ENCODE measurements at regions not wholly inside any gene's neighbourhood (a gene's known extent, or its start where the extent isn't known, plus 50 kb on each side); places are given as distances from the start of the nearest gene placed in this dataset.

DNA sequence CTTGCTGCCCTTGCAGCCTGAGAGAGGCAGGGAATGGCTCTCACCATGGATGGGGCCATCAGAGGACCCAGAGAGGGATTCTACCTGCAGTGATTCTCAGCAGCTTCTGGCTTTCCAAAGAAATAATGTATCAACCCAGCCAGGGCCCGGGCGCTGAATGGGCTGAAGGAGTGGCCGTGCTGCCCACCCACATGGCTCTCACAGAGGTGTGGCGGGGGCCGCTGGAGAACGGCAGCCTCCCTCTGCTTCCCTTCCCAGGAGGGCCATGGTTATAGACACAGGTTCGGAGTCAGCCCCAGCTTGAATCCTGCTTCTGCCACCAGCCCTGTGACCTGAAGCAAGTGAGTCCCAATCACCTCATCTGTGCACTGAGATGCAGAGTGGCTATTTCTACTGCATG, 82.7 kb downstream of the THAP12 start:
- no peak for DNase-seq (ENCODE audit: low read depth in 4 of 4, low spot score in 2 of 4)

DNA sequence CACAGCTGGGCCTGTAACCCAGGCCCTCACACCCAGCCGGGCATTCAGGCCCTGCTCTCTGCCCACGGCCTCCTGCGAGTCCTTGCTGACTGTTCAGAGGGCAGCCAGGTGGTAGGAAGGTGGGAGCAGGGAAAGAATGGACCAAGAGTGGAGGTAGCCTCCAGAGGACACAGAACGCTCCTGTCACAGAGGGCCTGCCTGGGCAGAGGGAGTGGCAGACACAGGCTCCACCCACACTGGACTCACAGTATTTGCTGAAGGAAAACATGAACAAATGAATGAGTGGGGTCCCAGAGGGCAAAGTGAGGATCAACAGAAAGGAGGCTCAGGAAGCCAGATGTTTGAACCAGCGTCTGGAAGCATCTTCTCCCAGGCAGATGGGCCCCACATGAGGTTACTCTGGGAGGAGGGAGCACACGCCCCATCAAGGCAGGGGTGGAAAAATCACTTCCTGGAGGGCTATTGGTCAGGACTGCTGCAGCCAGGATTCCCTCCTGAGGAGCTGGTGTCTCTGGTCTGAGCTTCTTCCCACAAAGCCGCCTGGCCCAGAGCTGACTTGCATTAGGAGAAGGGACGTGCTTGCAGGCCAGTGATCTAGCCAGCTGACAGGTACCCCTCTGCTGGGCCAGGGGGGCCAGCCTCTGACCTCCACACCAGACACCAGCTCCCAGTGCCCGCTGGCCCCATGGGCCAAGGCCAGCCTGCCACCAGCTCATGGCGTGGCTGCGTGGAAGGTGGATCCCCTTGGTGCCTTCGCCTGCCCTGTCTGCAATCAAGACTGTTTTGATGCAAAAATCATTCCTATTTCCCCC, 84.0 kb downstream of the THAP12 start:
- DNase-seq (ENCODE audit: low read depth in 4 of 4, low spot score in 2 of 4): no peak

GRCh38 chr11:76293189-76293631, 86.9 kb upstream of the WNT11 start:
- no peak for DNase-seq (ENCODE audit: low read depth in 4 of 4, low spot score in 2 of 4)

- no peak for DNase-seq (ENCODE audit: low read depth in 4 of 4, low spot score in 2 of 4)
Observed at GRCh38 chr11:76292583-76293188, 86.4 kb upstream of the WNT11 start.

DNA sequence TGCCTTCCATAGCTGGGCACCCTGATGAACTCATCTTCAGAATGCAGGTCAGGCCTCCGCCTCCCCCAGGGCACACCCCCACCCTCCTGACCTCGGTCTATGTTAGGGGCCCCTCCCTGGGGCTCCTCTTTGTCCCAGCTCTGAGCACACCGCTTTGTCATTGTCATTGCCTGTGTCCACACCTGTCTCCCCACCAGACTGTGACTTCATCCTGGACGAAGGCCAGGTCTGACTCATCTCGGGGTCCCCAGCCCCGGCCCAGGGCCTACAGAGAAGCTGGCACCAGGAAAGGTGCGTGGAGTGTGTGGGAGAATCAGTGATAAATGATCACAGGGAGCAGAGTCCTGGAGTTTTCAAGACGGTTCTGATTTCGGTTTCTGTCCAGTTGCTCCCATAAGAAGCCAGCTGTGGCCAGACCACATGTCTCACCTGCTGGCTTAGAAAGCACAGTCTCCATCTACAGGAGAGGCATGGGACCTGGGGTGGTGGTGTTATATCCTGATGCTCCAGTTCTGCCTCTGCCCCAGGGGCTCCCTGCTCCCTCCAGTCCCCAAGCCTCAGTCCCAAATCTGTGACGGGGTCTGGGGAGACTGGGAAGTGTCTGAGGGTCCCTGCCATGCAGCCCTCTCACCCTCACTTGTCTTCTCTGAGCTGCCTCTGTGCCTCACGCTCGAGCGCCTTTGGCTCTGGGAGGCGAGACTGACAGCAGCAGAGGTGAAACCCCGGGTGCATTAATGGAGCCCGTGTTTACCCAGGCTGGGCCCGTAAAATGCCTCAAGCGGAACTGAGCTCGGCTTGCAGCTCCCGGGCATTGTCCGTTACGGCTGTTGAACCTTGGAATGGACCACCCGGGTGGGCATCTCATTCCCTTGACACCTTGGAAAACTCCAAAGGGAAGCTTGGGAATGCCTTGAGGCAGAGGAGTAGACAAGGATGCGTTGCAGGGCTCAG, 85.5 kb upstream of the WNT11 start:
- DNase-seq (ENCODE audit: low read depth in 4 of 4, low spot score in 2 of 4): peak in 3 of 4 donors; percentile 27 to 62 (median 45)

GRCh38 chr11:76288166-76288980, 82.1 kb upstream of the WNT11 start:
- DNase-seq (ENCODE audit: low read depth in 4 of 4, low spot score in 2 of 4): no peak

DNA sequence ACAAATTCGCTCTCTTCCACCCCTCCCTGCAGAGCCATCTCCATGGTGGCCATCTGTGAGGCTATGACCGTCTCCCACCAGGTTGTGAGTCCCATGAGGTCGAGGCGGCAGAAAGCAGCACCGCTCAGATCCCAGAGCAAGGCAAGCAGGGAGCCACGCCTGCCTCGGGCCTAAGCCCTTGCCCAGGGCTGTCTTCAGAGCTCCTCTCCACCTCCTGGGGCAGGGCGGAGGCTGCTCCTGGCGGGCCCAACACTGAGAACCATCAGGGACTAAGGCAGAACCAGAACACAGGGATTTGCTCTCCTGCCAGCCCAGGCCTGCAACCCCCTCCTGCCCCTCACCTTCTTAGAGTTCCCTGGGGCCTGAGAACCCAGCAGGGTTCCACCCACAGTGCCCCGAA, 80.9 kb upstream of the WNT11 start:
- DNase-seq (ENCODE audit: low read depth in 4 of 4, low spot score in 2 of 4): no peak

DNA sequence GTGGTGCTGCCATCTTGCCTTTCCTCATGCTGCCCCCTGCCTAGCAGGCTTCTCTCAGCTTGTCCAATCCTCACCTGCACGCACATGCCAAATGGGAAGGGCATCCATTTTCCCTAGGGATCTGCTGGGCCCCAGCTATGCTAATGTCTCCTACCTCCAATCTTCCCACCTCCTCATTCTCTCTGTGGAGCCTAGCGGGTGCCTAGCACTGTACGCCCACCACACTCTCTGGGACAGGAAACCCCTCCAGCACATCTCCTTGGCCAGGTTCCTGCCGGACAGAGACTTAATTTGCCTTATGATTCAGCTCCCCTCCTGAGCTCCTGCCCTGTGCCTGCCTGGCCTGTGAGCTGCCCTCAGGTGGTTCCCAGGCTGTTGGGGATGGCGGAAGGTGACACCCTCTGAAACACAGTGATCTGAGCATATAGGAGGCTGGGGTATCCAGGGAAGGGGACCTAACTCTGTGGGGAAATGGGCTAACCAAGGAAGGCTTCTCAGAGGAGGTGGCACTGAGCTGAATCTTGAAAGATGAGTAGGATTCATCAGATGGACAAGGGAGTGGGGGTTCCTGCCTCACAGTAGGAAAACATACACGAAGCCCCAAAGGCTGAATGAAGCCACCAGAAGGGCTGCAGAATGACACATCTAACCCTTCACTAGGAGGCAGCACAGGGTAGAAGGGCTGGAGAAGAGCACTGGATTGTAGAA, 79.2 kb upstream of the WNT11 start:
- DNase-seq (ENCODE audit: low read depth in 4 of 4, low spot score in 2 of 4): no peak

GRCh38 chr11:76284161-76284560, 77.9 kb upstream of the WNT11 start:
- DNase-seq (ENCODE audit: low read depth in 4 of 4, low spot score in 2 of 4): no peak

DNA sequence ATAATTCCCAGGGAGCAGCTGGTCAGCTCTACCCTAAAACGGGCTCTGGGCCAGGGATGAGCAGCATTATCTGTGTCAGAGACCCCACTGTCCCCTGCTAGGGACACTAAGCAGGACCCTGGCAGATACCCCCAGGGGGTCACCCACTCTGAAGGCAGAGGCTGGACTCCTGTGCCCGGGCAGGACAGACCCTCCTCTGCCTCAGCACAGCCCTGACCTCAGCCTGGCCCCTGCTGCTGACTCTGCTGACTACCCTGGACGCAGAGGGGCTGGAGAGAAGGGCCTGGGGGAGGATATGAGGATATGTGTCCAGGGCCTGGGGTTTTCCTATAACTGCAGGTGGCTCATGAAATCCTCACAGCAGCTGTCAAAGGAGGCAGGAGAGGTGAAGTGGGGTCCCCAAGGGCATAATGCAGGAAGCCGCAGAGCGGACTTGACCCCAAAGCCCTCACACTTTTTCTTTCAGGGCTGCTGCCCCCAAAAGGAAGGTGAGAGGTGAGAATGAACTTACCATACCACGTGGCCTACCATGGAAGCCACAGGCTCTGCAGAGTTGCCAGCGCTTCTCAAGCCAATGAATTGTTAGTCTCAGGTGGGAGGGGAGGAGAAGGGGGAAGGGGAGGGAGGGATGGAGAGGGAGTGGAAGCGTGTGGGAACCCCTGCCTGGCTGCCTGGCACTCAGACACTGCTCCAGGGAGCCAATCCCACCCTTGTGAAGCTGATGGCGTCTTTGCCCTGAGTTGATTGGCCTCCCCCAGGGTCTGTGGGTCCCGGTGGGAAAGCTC, 76.7 kb upstream of the WNT11 start:
- no peak for DNase-seq (ENCODE audit: low read depth in 4 of 4, low spot score in 2 of 4)

DNA sequence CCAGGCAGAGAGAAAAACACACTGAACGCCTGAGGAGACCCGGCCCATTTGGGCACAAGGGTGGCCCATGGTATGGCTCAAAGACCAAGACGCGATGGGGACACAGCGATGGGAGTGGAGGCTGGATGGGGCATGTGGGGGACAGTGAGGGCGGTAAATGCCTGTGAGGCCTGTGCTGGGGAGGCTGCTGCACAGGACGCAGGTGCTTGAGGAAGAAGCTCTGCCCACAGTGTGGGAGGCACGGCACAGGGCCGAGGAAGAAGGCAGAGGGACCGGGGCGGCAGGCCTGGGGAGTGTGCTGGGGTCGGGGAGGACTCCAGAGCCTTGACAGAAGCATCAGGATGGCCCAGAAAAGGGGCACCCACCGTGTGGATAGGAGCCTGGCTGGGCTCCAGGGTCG, 75.9 kb upstream of the WNT11 start:
- DNase-seq (ENCODE audit: low read depth in 4 of 4, low spot score in 2 of 4): no peak

- no peak for DNase-seq (ENCODE audit: low read depth in 4 of 4, low spot score in 2 of 4)
Observed at GRCh38 chr11:76281558-76281906, 75.2 kb upstream of the WNT11 start.

GRCh38 chr11:76280882-76281557, 74.7 kb upstream of the WNT11 start:
- no peak for DNase-seq (ENCODE audit: low read depth in 4 of 4, low spot score in 2 of 4)

DNA sequence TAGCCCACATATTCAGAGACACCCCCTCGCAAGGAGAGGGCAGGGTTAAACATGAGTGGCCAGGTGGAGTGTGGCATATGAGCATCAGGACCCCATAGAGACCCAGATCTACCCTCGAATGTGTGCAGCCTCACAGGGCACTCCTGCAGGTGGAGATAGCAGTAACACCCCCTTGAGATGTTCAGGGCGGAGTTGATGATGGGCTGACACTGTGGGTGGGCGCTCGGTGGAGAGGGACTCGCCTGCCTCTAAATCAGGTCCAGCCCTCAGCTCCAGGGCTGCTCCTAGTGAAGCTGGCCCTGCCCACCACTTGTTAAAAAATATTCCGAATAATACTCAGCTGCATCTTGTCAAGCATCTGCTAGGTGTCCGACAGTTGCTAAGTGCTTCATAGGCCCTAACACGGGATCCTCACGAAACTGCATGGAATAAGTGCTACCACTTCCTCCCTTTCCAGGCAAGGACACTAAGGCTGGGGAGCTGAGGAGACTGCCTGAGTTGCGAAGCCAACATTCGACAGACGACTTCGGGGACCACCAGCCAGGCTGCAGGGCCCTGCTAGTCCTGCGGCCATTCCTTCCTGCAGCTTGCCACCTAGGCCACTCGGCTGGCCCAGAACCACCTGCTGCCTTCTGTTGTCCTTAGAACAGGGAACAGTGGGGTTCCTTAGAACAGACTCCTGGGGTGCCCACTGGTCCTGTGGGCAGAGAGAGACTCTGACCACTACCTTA, 74.0 kb upstream of the WNT11 start:
- no peak for DNase-seq (ENCODE audit: low read depth in 4 of 4, low spot score in 2 of 4)

DNA sequence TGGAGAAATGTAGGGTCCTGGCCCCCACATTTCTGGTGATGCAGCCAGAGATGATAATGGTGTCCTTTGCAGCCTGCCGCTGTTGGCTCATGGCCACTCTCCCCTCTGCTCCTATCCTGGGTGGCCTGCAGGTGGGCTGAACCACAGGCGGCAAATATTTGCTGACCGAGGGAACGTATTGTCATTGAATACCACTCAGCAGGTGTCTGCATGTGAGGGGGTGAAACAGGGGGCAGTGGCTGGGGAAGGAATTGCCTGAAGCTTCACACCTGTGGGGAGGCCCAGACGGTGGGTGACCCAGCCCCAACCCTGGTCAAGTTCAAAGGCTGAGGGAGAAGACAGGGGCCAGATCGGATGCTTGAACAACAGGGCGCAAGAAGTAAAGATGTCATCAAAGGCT, 73.3 kb upstream of the WNT11 start:
- no peak for DNase-seq (ENCODE audit: low read depth in 4 of 4, low spot score in 2 of 4)

GRCh38 chr11:76279038-76279437, 72.7 kb upstream of the WNT11 start:
- no peak for DNase-seq (ENCODE audit: low read depth in 4 of 4, low spot score in 2 of 4)

DNA sequence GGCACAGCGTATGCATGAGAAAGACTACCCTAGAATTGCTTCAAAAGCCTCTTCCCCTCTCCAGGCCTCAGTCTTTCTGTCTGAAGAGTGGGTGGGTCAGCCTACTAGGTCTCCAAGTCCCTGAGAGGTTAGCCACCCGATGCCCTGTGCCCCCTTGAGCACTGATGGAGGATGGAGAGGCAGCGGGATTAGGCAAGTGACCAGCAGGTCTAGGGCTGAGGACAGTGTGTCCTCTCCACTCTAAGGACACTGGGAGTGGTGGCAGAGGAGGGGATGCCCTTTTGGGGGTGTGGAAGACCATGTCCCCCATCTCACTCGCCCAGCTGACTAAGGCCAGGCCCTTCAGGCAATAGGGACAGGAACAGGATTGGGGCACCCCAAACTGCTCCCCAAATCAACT, 72.2 kb upstream of the WNT11 start:
- DNase-seq (ENCODE audit: low read depth in 4 of 4, low spot score in 2 of 4): no peak
